ENCODE measurements at regions not wholly inside any gene's neighbourhood (a gene's known extent, or its start where the extent isn't known, plus 50 kb on each side); places are given as distances from the start of the nearest gene placed in this dataset.

- DNase-seq (ENCODE audit: low read depth, low spot score) (no peak), FAIRE-seq (no peak)
- Histone ChIP-seq H3K9me1 (replicated peaks; ENCODE audit: control insufficient read depth, extremely low read depth, insufficient read depth, low read length) (no peaks in the 10 kb centered on the region), H3K9me3 (replicated peaks; ENCODE audit: control insufficient read depth, insufficient read depth, low read length) (no peaks in the 10 kb centered on the region), H3K27me3 (ENCODE audit: control insufficient read depth in 2 of 2, insufficient read depth in 2 of 2, low read length in 2 of 2) (no peaks in the 10 kb centered on the region), H4K20me1 (replicated peaks; ENCODE audit: control insufficient read depth, extremely low read depth, insufficient read depth, low read length) (no peaks in the 10 kb centered on the region), H3K9ac (replicated peaks; ENCODE audit: extremely low read depth, insufficient read depth, low read length) (no peak overlapping the region), H3K4me1 (ENCODE audit: control insufficient read depth, extremely low read depth, insufficient read depth, low read length) (no peaks in the 10 kb centered on the region), H3K4me3 (replicated peaks in 1 of 3; ENCODE audit: insufficient read depth in 1 of 3, low read depth in 1 of 3, low read length in 3 of 3) (no peak overlapping the region), H3K79me2 (ENCODE audit: control insufficient read depth, insufficient read depth, low read length) (no peaks in the 10 kb centered on the region), H3K36me3 (ENCODE audit: control insufficient read depth in 2 of 2, extremely low read depth in 1 of 2, insufficient read depth in 2 of 2, low read length in 2 of 2) (no peaks in the 10 kb centered on the region), H3K27ac (ENCODE audit: insufficient read depth, low read depth, low read length) (no peak overlapping the region), H2AFZ (ENCODE audit: low read depth, low read length) (no peak overlapping the region), H3K4me2 (ENCODE audit: insufficient read depth, low read length) (no peak overlapping the region)
- BruUV-seq (replicated peaks) = no TSS peak
- POLR2A ChIA-PET = no interaction called here
- CTCF ChIA-PET = no interaction called here
- dilution Hi-C loops (cut with MboI; ENCODE audit: extremely low pct_ligation_motif_present, low sequenced_read_pairs) = no loop called here
- intact Hi-C loops (cut with micrococcal nuclease) = loop anchor here (1.0 kb wide), 1 partner anchor 10 kb away; no protein-coding TSS in a partner anchor
- no peak for TF ChIP-seq POLR2AphosphoS5 (IDR thresholded peaks at IDR 0.05; ENCODE audit: insufficient read depth, low read depth, low read length)
Observed at GRCh38 chr21:23534850-23535249, 2072.4 kb downstream of the MRPL39 start.

GRCh38 chr21:23531444-23531843 lies 2075.8 kb downstream of the MRPL39 start:
- no peak for TF ChIP-seq JUN (IDR thresholded peaks at IDR 0.05; ENCODE audit: borderline replicate concordance, insufficient read depth, insufficient read length, low read depth)
- TF ChIP-seq FOS (IDR thresholded peaks at IDR 0.05; ENCODE audit: borderline replicate concordance, insufficient read depth, low read length) = no peak
- TF ChIP-seq POLR2AphosphoS5 (IDR thresholded peaks at IDR 0.05; ENCODE audit: insufficient read depth, low read depth, low read length) = no peak
- no peak for TF ChIP-seq POLR2A (IDR thresholded peaks at IDR 0.05; ENCODE audit: low read depth, low read length)
- TF ChIP-seq EZH2 (IDR thresholded peaks at IDR 0.05; ENCODE audit: borderline replicate concordance, low read depth, low read length, severe bottlenecking) = no peak
- no peak for TF ChIP-seq MAX (IDR thresholded peaks at IDR 0.05; ENCODE audit: insufficient read depth, insufficient read length)
- TF ChIP-seq GATA2 (IDR thresholded peaks at IDR 0.05; ENCODE audit: insufficient read depth, insufficient read length, low read depth, low read length) = no peak
- TF ChIP-seq CTCF (IDR thresholded peaks at IDR 0.05; ENCODE audit: extremely low read depth in 1 of 2, insufficient read depth in 1 of 2, low read depth in 1 of 2, low read length in 2 of 2) = no peak
- TF ChIP-seq MYC (IDR thresholded peaks at IDR 0.05; ENCODE audit: low read depth, low read length) = no peak
- DNase-seq (ENCODE audit: low read depth, low spot score) (no peak), FAIRE-seq (no peak)
- dilution Hi-C loops (cut with MboI; ENCODE audit: extremely low pct_ligation_motif_present, low sequenced_read_pairs) = no loop called here
- H3K79me2 ChIP-seq (ENCODE audit: control insufficient read depth, insufficient read depth, low read length) = no peaks in the 10 kb centered on the region
- no TSS peak for BruUV-seq (replicated peaks)
- no peaks in the 10 kb centered on the region for H3K4me1 ChIP-seq (ENCODE audit: control insufficient read depth, extremely low read depth, insufficient read depth, low read length)
- ChIA-PET POLR2A (no interaction called here), CTCF (no interaction called here)
- no peaks in the 10 kb centered on the region for H3K27me3 ChIP-seq (ENCODE audit: control insufficient read depth in 2 of 2, insufficient read depth in 2 of 2, low read length in 2 of 2)
- no peak overlapping the region for H3K4me2 ChIP-seq (ENCODE audit: insufficient read depth, low read length)
- no peak overlapping the region for H2AFZ ChIP-seq (ENCODE audit: low read depth, low read length)
- no peaks in the 10 kb centered on the region for H3K9me3 ChIP-seq (replicated peaks; ENCODE audit: control insufficient read depth, insufficient read depth, low read length)
- H3K9ac ChIP-seq (replicated peaks; ENCODE audit: extremely low read depth, insufficient read depth, low read length) = no peak overlapping the region
- H3K9me1 ChIP-seq (replicated peaks; ENCODE audit: control insufficient read depth, extremely low read depth, insufficient read depth, low read length) = no peaks in the 10 kb centered on the region
- H3K36me3 ChIP-seq (ENCODE audit: control insufficient read depth in 2 of 2, extremely low read depth in 1 of 2, insufficient read depth in 2 of 2, low read length in 2 of 2) = no peaks in the 10 kb centered on the region
- H3K27ac ChIP-seq (ENCODE audit: insufficient read depth, low read depth, low read length) = no peak overlapping the region
- intact Hi-C loops (cut with micrococcal nuclease) = no loop called here
- H4K20me1 ChIP-seq (replicated peaks; ENCODE audit: control insufficient read depth, extremely low read depth, insufficient read depth, low read length) = no peaks in the 10 kb centered on the region
- H3K4me3 ChIP-seq (replicated peaks in 1 of 3; ENCODE audit: insufficient read depth in 1 of 3, low read depth in 1 of 3, low read length in 3 of 3) = no peak overlapping the region

Measured in endothelial cell of umbilical vein (primary cell).